ENCODE measurements at regions not wholly inside any gene's neighbourhood (a gene's known extent, or its start where the extent isn't known, plus 50 kb on each side); places are given as distances from the start of the nearest gene placed in this dataset.

- Histone ChIP-seq H3K79me2 (ENCODE audit: insufficient read depth) (no peaks in the 10 kb centered on the region), H3K27me3 (ENCODE audit: insufficient read depth) (no peaks in the 10 kb centered on the region), H3K4me1 (ENCODE audit: control insufficient read depth in 1 of 2, insufficient read depth in 2 of 2, low read depth in 1 of 2, low read length in 1 of 2) (no peaks in the 10 kb centered on the region), H3K36me3 (replicated peaks in 1 of 2; ENCODE audit: control insufficient read depth in 1 of 2, insufficient read depth in 2 of 2, low read length in 1 of 2) (no peaks in the 10 kb centered on the region), H3K9me2 (no peaks in the 10 kb centered on the region), H3K9ac (no peak overlapping the region), H2AFZ (ENCODE audit: low read depth) (no peak overlapping the region), H3K27ac (ENCODE audit: low read depth in 2 of 2, low read length in 1 of 2) (no peak overlapping the region), H3F3A (replicated peaks; ENCODE audit: insufficient read depth) (no peaks in the 10 kb centered on the region), H3K9me3 (no peaks in the 10 kb centered on the region), H3K4me3 (ENCODE audit: low read depth in 2 of 2, low read length in 1 of 2) (no peak overlapping the region), H4K20me1 (ENCODE audit: insufficient read depth) (no peaks in the 10 kb centered on the region), H3K4me2 (no peak overlapping the region)
- no peak for DNase-seq
- ChIA-PET CTCF (no interaction called here), POLR2A (no interaction called here)
- TF ChIP-seq RFX5 (IDR thresholded peaks at IDR 0.05; ENCODE audit: low read length) (no peak), NFIC (IDR thresholded peaks at IDR 0.05; ENCODE audit: borderline replicate concordance) (no peak), RAD21 (IDR thresholded peaks at IDR 0.05; ENCODE audit: low read length) (no peak), NRF1 (IDR thresholded peaks at IDR 0.05; ENCODE audit: low read depth, low read length) (no peak), RCOR1 (IDR thresholded peaks at IDR 0.05; ENCODE audit: low read length) (no peak), USF2 (IDR thresholded peaks at IDR 0.05; ENCODE audit: borderline replicate concordance, low read depth, low read length) (no peak), MXI1 (IDR thresholded peaks at IDR 0.05; ENCODE audit: low read depth, low read length) (no peak), ZBTB33 (IDR thresholded peaks at IDR 0.05; ENCODE audit: borderline replicate concordance, low read depth) (no peak), TAF1 (IDR thresholded peaks at IDR 0.05; ENCODE audit: borderline replicate concordance, low read depth, low read length) (no peak), GATA2 (CRISPR knock-in tag; IDR thresholded peaks at IDR 0.05) (no peak), RXRA (IDR thresholded peaks at IDR 0.05; ENCODE audit: borderline replicate concordance, low read depth) (no peak), YY1 (IDR thresholded peaks at IDR 0.05; ENCODE audit: low read depth) (no peak), JUND (IDR thresholded peaks at IDR 0.05) (no peak)
- WGBS (ENCODE audit: low lambda C conversion rate): under 1% methylated on average over 4 of the region's 4 CpGs
These were observed 111.8 kb upstream of the FOXP2 start for GRCh38 chr7:114302858-114303257.

GRCh38 chr7:114298011-114298410, 116.6 kb upstream of the FOXP2 start:
- DNase-seq: no peak
- no peak overlapping the region for H3K4me3 ChIP-seq (ENCODE audit: low read depth in 2 of 2, low read length in 1 of 2)
- H3K79me2 ChIP-seq (ENCODE audit: insufficient read depth): no peaks in the 10 kb centered on the region
- H3K9me2 ChIP-seq: no peaks in the 10 kb centered on the region
- H3K4me1 ChIP-seq (ENCODE audit: control insufficient read depth in 1 of 2, insufficient read depth in 2 of 2, low read depth in 1 of 2, low read length in 1 of 2): no peaks in the 10 kb centered on the region
- ChIA-PET POLR2A (no interaction called here), CTCF (no interaction called here)
- H3F3A ChIP-seq (replicated peaks; ENCODE audit: insufficient read depth): no peaks in the 10 kb centered on the region
- H3K4me2 ChIP-seq: no peak overlapping the region
- no peak overlapping the region for H3K9ac ChIP-seq
- no peaks in the 10 kb centered on the region for H3K27me3 ChIP-seq (ENCODE audit: insufficient read depth)
- TF ChIP-seq YY1 (IDR thresholded peaks at IDR 0.05; ENCODE audit: low read depth): no peak
- TF ChIP-seq RCOR1 (IDR thresholded peaks at IDR 0.05; ENCODE audit: low read length): no peak
- TF ChIP-seq GABPA (IDR thresholded peaks at IDR 0.05; ENCODE audit: low read depth): no peak
- TF ChIP-seq USF2 (IDR thresholded peaks at IDR 0.05; ENCODE audit: borderline replicate concordance, low read depth, low read length): no peak
- H4K20me1 ChIP-seq (ENCODE audit: insufficient read depth): no peaks in the 10 kb centered on the region
- no peaks in the 10 kb centered on the region for H3K9me3 ChIP-seq
- no peak overlapping the region for H3K27ac ChIP-seq (ENCODE audit: low read depth in 2 of 2, low read length in 1 of 2)
- WGBS (ENCODE audit: low lambda C conversion rate): 2% methylated on average over 4 of the region's 4 CpGs
- H3K36me3 ChIP-seq (replicated peaks in 1 of 2; ENCODE audit: control insufficient read depth in 1 of 2, insufficient read depth in 2 of 2, low read length in 1 of 2): no peaks in the 10 kb centered on the region
- peak overlapping the region; percentile 2; the same call in 1 of the 2 replicates for H2AFZ ChIP-seq (ENCODE audit: low read depth)

Measured in SK-N-SH (cell line).